ENCODE measurements at regions not wholly inside any gene's neighbourhood (a gene's known extent, or its start where the extent isn't known, plus 50 kb on each side); places are given as distances from the start of the nearest gene placed in this dataset.

DNA sequence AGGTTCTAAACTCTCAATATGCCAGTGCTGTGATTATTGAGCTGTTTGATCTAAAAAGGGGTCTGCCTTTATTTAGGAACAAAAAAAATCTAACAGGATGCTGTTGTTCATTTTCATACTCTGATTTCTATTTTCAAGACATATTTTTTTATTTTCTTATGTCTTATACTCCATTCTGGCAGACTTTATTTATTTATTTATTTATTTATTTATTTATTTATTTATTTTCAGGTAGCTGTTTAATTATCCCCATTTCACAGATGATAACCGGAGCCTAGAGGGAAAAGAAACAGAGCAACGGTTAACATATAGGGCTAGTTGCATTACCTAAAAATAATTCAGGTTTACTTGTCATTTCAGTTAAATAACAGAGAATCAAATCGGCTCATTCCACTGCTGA, 174.4 kb downstream of the CENPF start:
- no peak for TF ChIP-seq POLR2A (IDR thresholded peaks at IDR 0.05)
- TF ChIP-seq, protein P1, sequence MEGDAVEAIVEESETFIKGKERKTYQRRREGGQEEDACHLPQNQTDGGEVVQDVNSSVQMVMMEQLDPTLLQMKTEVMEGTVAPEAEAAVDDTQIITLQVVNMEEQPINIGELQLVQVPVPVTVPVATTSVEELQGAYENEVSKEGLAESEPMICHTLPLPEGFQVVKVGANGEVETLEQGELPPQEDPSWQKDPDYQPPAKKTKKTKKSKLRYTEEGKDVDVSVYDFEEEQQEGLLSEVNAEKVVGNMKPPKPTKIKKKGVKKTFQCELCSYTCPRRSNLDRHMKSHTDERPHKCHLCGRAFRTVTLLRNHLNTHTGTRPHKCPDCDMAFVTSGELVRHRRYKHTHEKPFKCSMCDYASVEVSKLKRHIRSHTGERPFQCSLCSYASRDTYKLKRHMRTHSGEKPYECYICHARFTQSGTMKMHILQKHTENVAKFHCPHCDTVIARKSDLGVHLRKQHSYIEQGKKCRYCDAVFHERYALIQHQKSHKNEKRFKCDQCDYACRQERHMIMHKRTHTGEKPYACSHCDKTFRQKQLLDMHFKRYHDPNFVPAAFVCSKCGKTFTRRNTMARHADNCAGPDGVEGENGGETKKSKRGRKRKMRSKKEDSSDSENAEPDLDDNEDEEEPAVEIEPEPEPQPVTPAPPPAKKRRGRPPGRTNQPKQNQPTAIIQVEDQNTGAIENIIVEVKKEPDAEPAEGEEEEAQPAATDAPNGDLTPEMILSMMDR (IDR thresholded peaks at IDR 0.05), result no peak
